ENCODE measurements at regions not wholly inside any gene's neighbourhood (a gene's known extent, or its start where the extent isn't known, plus 50 kb on each side); places are given as distances from the start of the nearest gene placed in this dataset.

- ATAC-seq: no peak
- H3K4me3 ChIP-seq (ENCODE audit: low read depth in 2 of 2, low read length in 2 of 2): no peak overlapping the region
- TF ChIP-seq POLR2AphosphoS5 (IDR thresholded peaks at IDR 0.05; ENCODE audit: low read depth, low read length) (no peak), TCF7L2 (IDR thresholded peaks at IDR 0.05; ENCODE audit: low read depth, low read length) (no peak), REST (IDR thresholded peaks at IDR 0.05; ENCODE audit: insufficient read depth in 1 of 2, low read depth in 2 of 2, low read length in 1 of 2) (no peak), CTCF (IDR thresholded peaks at IDR 0.05) (no peak), SIN3A (IDR thresholded peaks at IDR 0.05; ENCODE audit: borderline replicate concordance, insufficient read depth, low read depth, low read length) (no peak)
- intact Hi-C loops (cut with micrococcal nuclease; ENCODE audit: unreplicated experiment) (no loop called here), in situ Hi-C loops (cut with HindIII; ENCODE audit: low pct_unique_long_range_greater_than_20kb, low sequenced_read_pairs) (no loop called here)
- ChIA-PET CTCF (no interaction called here), POLR2A (no interaction called here)
- no TSS peak for BruUV-seq (replicated peaks)
- H3K4me1 ChIP-seq (ENCODE audit: control insufficient read depth, insufficient read depth, low read length): no peaks in the 10 kb centered on the region
- H3K27me3 ChIP-seq (ENCODE audit: control insufficient read depth, insufficient read depth, low read length): no peaks in the 10 kb centered on the region; the same call in 1 of the 2 replicates
- no peak overlapping the region for H3K27ac ChIP-seq (ENCODE audit: low read length)
- no peaks in the 10 kb centered on the region for H3K9me3 ChIP-seq (ENCODE audit: control insufficient read depth, insufficient read depth, low read depth, low read length)
- DNase-seq (ENCODE audit: low read depth, low spot score): no peak
- H3K36me3 ChIP-seq (ENCODE audit: control insufficient read depth, insufficient read depth, low read length): no peaks in the 10 kb centered on the region
Measured at GRCh38 chr16:55003306-55003705, 72.6 kb downstream of the IRX5 start.

- POLR2A ChIA-PET: no interaction called here
- no peak for TF ChIP-seq SIN3A (IDR thresholded peaks at IDR 0.05; ENCODE audit: borderline replicate concordance, insufficient read depth, low read depth, low read length)
- TF ChIP-seq REST (IDR thresholded peaks at IDR 0.05; ENCODE audit: insufficient read depth in 1 of 2, low read depth in 2 of 2, low read length in 1 of 2): no peak
- CTCF ChIA-PET: no interaction called here
- no peaks in the 10 kb centered on the region for H3K4me1 ChIP-seq (ENCODE audit: control insufficient read depth, insufficient read depth, low read length)
- in situ Hi-C loops (cut with HindIII; ENCODE audit: low pct_unique_long_range_greater_than_20kb, low sequenced_read_pairs) (no loop called here), intact Hi-C loops (cut with micrococcal nuclease; ENCODE audit: unreplicated experiment) (no loop called here)
- H3K4me3 ChIP-seq (ENCODE audit: low read depth in 2 of 2, low read length in 2 of 2): no peak overlapping the region
- no peaks in the 10 kb centered on the region; the same call in 1 of the 2 replicates for H3K27me3 ChIP-seq (ENCODE audit: control insufficient read depth, insufficient read depth, low read length)
- ATAC-seq (no peak), DNase-seq (ENCODE audit: low read depth, low spot score) (no peak)
- H3K9me3 ChIP-seq (ENCODE audit: control insufficient read depth, insufficient read depth, low read depth, low read length): no peaks in the 10 kb centered on the region
- H3K36me3 ChIP-seq (ENCODE audit: control insufficient read depth, insufficient read depth, low read length): no peaks in the 10 kb centered on the region
- no TSS peak for BruUV-seq (replicated peaks)
- H3K27ac ChIP-seq (ENCODE audit: low read length): no peak overlapping the region
Measured at GRCh38 chr16:55003916-55004315, 73.3 kb downstream of the IRX5 start.

Measured in Panc1 (cell line).